ENCODE measurements at regions not wholly inside any gene's neighbourhood (a gene's known extent, or its start where the extent isn't known, plus 50 kb on each side); places are given as distances from the start of the nearest gene placed in this dataset.

GRCh38 chr14:36035675-36036074 is 140.8 kb downstream of the PTCSC3 start:
- POLR2A ChIA-PET (ENCODE audit: unreplicated experiment): no interaction called here
- Histone ChIP-seq H3K36me3 (ENCODE audit: low read depth) (no peaks in the 10 kb centered on the region), H3F3A (ENCODE audit: insufficient read depth, low read depth) (no peaks in the 10 kb centered on the region), H3K27me3 (ENCODE audit: insufficient read depth, low read depth) (no peaks in the 10 kb centered on the region), H4K20me1 (ENCODE audit: insufficient read depth) (no peaks in the 10 kb centered on the region), H3K4me3 (no peak overlapping the region), H3K4me2 (no peak overlapping the region), H2AFZ (no peak overlapping the region), H3K9me2 (ENCODE audit: insufficient read depth) (no peaks in the 10 kb centered on the region), H3K27ac (no peak overlapping the region), H3K79me2 (ENCODE audit: low read depth) (no peaks in the 10 kb centered on the region), H3K9me3 (ENCODE audit: insufficient read depth, low read depth) (no peaks in the 10 kb centered on the region), H3K4me1 (replicated peaks; ENCODE audit: insufficient read depth) (no peaks in the 10 kb centered on the region)
- no TSS peak for BruUV-seq (replicated peaks)
- intact Hi-C loops (cut with micrococcal nuclease; ENCODE audit: unreplicated experiment): no loop called here
- no peak for DNase-seq
- CTCF ChIA-PET: no interaction called here
- TF ChIP-seq EZH2 (IDR thresholded peaks at IDR 0.05; ENCODE audit: low read depth) (no peak), CTCF (conservative IDR thresholded peaks at IDR 0.05) (no peak)

- POLR2A ChIA-PET (ENCODE audit: unreplicated experiment): no interaction called here
- Histone ChIP-seq H3K4me1 (replicated peaks; ENCODE audit: insufficient read depth) (no peaks in the 10 kb centered on the region), H3K27ac (no peak overlapping the region), H2AFZ (no peak overlapping the region), H3K27me3 (ENCODE audit: insufficient read depth, low read depth) (no peaks in the 10 kb centered on the region), H3K79me2 (ENCODE audit: low read depth) (no peaks in the 10 kb centered on the region), H4K20me1 (ENCODE audit: insufficient read depth) (no peaks in the 10 kb centered on the region), H3K4me3 (no peak overlapping the region), H3K9me2 (ENCODE audit: insufficient read depth) (no peaks in the 10 kb centered on the region), H3K9me3 (ENCODE audit: insufficient read depth, low read depth) (no peaks in the 10 kb centered on the region), H3F3A (ENCODE audit: insufficient read depth, low read depth) (no peaks in the 10 kb centered on the region), H3K4me2 (no peak overlapping the region), H3K36me3 (ENCODE audit: low read depth) (no peaks in the 10 kb centered on the region)
- TF ChIP-seq EZH2 (IDR thresholded peaks at IDR 0.05; ENCODE audit: low read depth): no peak
- no peak for TF ChIP-seq CTCF (conservative IDR thresholded peaks at IDR 0.05)
- CTCF ChIA-PET: no interaction called here
- intact Hi-C loops (cut with micrococcal nuclease; ENCODE audit: unreplicated experiment): no loop called here
- DNase-seq: no peak
- BruUV-seq (replicated peaks): no TSS peak
Observed at GRCh38 chr14:36028665-36029064, 147.9 kb downstream of the PTCSC3 start.

- ChIA-PET POLR2A (ENCODE audit: unreplicated experiment) (no interaction called here), CTCF (no interaction called here)
- Histone ChIP-seq H3F3A (ENCODE audit: insufficient read depth, low read depth) (no peaks in the 10 kb centered on the region), H3K4me1 (replicated peaks; ENCODE audit: insufficient read depth) (no peaks in the 10 kb centered on the region), H3K27ac (no peak overlapping the region), H3K9me2 (ENCODE audit: insufficient read depth) (no peaks in the 10 kb centered on the region), H2AFZ (no peak overlapping the region), H3K36me3 (ENCODE audit: low read depth) (no peaks in the 10 kb centered on the region), H3K4me3 (no peak overlapping the region), H3K4me2 (no peak overlapping the region), H3K27me3 (ENCODE audit: insufficient read depth, low read depth) (no peaks in the 10 kb centered on the region), H4K20me1 (ENCODE audit: insufficient read depth) (no peaks in the 10 kb centered on the region), H3K79me2 (ENCODE audit: low read depth) (no peaks in the 10 kb centered on the region), H3K9me3 (ENCODE audit: insufficient read depth, low read depth) (no peaks in the 10 kb centered on the region)
- TF ChIP-seq EZH2 (IDR thresholded peaks at IDR 0.05; ENCODE audit: low read depth) (no peak), CTCF (conservative IDR thresholded peaks at IDR 0.05) (no peak)
- intact Hi-C loops (cut with micrococcal nuclease; ENCODE audit: unreplicated experiment): no loop called here
- no peak for DNase-seq
- BruUV-seq (replicated peaks): no TSS peak
Observed at GRCh38 chr14:36028218-36028617, 148.3 kb downstream of the PTCSC3 start.

Data from PC-9 (cell line).